ENCODE measurements at regions not wholly inside any gene's neighbourhood (a gene's known extent, or its start where the extent isn't known, plus 50 kb on each side); places are given as distances from the start of the nearest gene placed in this dataset.

GRCh38 chr10:62919776-62920175, 103.6 kb upstream of the EGR2 start:
- DNase-seq = no peak

GRCh38 chr10:62917475-62918238, 101.5 kb upstream of the EGR2 start:
- no peak for DNase-seq

GRCh38 chr10:62916141-62916603, 100.0 kb upstream of the EGR2 start:
- DNase-seq = no peak

DNA sequence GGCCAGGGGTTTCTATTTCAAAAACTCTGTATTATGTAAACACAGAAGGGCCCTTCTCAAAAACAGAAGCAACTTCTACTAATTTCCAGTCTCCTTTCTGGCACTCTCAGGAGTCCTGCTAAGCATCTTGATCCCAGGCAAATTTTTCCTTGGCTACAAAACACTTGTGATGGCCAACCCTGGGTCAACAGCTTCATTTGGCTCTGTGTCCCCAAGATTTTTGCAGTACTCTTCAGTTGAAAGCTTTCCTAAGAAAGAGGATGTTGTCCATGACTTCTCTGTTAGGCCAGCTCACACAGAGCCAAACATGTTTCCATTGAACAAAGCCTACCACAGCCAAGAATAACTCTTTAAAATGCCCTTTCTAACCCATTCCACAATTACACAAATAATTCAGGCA, 99.0 kb upstream of the EGR2 start:
- DNase-seq = no peak

GRCh38 chr10:62912086-62912485, 95.9 kb upstream of the EGR2 start:
- DNase-seq = no peak

DNA sequence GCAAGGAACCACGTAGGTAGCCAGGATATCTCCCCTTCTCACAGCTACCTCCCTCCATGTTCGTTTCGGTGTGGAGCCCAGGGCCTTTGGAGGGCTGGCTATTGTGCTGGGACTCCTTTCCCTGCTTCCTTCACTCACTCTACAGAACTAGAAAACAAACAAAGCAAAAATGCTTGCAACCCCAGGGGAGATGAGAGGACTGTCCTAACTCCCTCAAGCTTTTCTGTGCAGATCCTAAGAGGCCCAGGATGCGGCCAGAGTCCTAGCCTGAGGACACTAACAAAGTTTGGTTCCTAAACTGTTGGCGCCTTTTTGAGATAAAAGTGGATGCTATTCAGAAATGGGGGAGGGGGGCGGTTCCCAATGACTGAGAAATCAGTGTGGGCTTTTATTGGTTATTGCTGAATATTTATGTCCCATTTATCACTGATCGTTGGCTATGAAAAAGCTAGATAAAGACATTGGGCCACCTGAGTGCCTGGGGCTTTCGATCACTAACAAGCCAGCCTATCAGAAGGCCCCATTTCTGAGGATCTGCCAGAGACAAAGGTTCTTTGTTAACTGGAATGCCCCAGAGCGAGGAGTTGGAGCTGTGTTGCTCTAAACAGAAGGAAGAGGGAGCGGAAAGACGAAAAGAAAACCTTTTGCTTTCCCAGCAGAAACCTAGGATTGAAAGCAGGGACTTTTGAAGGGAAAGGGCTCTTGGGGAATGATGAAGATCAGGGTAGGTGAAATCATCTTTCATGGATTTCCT, 95.2 kb upstream of the EGR2 start:
- DNase-seq = no peak

DNA sequence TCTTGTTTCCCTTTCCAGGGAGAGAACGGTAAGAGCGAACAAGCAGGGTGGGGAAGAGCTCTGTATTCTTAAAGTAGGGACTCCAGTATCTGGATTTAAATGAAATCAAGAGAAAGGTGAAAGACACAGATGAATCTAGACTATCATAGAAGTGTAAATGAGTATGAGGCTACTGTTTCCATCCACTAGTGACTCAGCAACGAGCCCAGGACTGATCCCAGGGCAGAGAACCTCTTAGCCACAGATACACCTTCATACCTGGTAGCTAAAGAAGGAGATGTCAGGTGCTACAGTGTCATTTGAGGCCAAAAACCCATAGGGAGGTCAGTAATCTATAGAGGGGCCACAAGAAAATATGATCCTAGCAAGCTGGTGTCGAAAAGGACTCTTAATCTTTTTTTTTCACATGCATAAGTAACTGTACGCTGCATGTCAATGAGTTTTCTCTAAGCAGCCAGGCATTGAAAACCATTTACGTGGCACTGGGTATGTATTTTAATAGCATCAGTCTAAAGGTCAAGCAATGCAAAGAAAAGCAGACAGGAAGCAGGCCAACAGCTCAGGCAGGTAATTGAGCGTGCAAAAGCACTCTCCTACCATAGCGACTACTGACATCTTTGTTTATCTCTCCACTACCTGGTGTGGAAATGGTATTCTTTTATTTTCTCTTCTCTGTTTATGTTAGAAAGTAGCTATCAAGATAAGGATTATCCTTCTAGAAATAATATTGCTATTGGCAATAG, 91.5 kb upstream of the EGR2 start:
- no peak for DNase-seq

DNA sequence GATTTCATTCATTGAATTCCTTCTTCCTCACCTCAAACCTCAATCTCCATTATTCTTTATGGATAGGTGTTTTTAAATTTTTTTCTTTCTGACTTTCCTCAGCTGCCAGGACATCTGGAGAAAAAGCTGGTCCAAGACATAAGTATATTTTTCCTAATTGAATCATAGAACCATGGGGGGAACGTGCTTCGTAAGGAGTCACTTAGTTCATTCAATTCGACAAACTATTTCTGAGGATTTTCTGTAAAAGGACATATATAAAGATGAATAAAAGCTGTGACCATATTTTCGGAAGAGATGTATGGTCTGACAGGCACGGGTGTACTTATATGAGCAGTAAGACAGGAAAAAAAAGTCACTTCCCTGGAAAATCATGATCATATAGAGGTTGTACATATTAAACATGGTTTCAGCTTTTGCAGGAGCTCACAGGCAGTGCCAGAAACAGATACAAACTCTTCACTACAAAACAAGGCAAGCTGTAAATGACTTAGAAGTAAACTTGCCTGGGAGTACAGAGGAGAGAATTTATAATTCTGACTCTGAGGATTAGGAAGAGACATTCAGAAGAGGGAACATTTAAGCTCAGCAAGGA, 88.2 kb upstream of the EGR2 start:
- no peak for DNase-seq

- DNase-seq = no peak
Observed at GRCh38 chr10:62903828-62904227, 87.7 kb upstream of the EGR2 start.

- DNase-seq = no peak
Observed at GRCh38 chr10:62900829-62901571, 84.8 kb upstream of the EGR2 start.

- DNase-seq = no peak
Observed at GRCh38 chr10:62899311-62899710, 83.1 kb upstream of the EGR2 start.

- no peak for DNase-seq
Observed at GRCh38 chr10:62895063-62895462, 78.9 kb upstream of the EGR2 start.

DNA sequence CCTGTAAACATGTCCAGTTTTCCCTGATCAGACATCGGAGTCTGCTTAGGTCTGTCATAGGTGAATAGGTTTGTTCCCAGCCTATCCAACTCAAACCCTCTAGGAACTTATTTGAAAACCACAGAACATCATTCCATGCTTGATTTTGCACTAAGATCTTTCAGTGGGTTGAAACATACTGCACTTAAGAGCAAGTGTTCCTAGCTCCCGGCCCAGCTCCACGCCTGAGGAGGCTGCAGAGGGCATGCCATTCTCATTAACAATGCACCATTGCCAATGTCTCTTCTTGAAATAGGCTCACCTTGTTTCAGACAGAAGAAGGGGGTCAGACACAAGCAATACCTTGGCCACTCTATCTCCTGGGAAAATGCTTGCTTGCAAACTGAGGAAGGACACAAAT, 78.0 kb upstream of the EGR2 start:
- no peak for DNase-seq

GRCh38 chr10:62893036-62893435, 76.9 kb upstream of the EGR2 start:
- DNase-seq = no peak

- no peak for DNase-seq
Observed at GRCh38 chr10:62890395-62890794, 74.2 kb upstream of the EGR2 start.

GRCh38 chr10:62887642-62888041, 71.5 kb upstream of the EGR2 start:
- DNase-seq = no peak

DNA sequence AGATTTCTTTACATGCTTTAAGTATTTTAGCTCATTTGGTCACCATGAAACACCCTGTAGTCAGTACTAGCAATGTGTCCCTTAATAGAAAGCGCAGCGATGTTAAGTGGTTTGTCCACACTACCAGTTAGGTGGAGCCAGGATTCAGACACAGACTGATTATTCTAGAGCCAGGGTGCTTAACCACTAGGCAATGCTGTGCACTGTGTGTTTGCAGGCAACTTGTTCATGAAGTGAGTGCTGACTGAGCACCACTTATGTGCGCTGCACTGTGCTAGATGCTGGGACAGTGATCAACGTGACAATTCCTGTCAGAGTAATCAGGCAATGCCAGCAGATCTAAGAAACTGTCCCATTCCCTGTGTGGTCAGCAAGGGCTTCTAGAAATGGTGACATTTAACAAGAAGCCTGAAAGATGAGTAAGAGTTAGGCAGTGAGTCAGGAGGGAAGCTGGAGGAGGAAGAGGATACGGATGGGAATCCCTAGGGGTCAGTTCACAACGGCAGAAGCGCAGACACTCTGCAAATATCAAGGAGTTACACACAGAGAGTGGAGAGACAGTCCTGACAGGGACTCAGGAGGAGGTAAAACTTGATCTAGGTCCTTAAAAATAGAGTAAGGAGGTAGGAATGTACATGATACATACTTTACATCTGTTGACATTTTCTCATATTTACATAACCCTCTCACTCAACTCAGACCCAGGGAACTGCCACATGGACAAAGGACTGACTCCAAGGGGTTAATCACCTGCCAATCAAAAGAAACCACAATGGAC, 69.7 kb upstream of the EGR2 start:
- DNase-seq = no peak

- DNase-seq = no peak
Observed at GRCh38 chr10:62880162-62880561, 64.0 kb upstream of the EGR2 start.

DNA sequence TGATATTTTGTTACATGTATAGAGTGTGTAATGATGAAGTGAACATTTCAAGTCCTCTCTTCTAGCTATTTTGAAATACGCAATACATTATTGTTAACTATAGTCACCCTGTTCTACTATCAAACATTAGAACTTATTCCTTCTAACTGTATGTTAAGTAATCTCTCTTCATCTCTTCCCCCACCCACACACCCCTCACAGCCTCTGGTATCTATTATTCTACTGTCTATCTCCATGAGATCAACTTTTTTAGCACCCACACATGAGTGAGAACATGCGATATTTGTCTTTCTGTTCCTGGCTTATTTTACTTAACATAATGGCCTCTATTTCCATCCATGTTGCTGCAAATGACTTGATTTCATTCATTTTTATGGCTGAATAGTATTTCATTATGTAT, 57.7 kb upstream of the EGR2 start:
- no peak for DNase-seq

DNA sequence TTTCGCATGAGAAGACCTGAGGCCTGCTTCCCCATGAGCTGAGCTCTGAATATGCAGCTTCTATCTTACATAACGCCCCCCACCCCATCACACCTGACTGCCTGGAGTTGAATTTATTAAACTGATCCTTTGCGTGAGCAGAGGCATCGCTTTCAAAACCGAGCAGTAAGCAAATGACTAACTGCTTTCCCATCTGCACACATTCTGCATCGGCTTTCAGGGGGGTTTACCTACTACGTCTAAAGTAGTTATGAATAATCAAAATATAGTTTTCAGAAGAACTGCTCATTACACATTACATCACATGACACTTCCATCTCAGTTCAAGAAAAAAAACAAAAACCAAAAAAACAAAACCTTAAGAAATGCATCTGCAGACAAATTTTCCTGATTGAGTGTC, 54.7 kb upstream of the EGR2 start:
- DNase-seq = peak in 1 of 2 donors; percentile 14

DNA sequence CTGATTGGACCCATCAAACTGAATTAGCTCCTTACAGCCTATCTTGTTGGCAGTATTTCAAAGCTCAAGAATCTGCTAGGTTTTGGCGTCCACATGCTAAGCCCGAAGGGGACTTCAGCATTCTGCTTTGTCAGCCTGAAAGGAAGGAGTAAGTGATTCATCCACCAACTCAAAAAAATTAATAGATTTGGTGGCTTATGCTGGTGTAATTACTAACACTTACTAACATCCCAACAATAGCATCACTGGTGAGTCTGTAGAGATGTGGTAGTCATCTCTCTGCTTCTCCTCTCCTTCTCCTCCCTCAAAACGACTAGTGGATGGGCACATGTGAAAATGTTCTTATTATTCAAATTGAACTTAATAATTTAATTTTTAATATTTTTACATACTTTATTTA, 53.8 kb upstream of the EGR2 start:
- DNase-seq = no peak

DNA sequence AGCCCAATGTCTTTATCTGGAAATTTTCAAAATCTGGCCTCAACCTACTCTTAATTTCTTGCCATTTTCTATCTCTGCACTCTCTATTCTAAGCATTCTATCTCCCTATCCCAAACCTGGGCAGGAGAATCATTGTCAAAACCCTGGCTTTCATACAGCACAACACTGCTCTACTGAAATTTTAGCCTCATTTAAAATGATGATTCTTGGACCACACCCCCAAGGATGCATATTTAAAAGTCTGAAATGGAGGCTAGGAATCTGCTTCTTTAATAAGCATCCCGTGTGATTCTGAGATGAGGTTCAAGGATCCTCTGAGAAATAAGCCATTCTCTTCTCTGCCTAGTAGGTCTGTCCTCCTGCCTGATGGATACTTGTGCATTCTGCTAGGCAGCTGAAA, 50.8 kb upstream of the EGR2 start:
- no peak for DNase-seq

Data from stimulated activated CD4-positive, alpha-beta T cell treated with anti-CD3 and anti-CD28 coated beads, Interleukin-2, amount 100 ng/mL, for 48 hours (primary cell).